ENCODE measurements at regions not wholly inside any gene's neighbourhood (a gene's known extent, or its start where the extent isn't known, plus 50 kb on each side); places are given as distances from the start of the nearest gene placed in this dataset.

DNA sequence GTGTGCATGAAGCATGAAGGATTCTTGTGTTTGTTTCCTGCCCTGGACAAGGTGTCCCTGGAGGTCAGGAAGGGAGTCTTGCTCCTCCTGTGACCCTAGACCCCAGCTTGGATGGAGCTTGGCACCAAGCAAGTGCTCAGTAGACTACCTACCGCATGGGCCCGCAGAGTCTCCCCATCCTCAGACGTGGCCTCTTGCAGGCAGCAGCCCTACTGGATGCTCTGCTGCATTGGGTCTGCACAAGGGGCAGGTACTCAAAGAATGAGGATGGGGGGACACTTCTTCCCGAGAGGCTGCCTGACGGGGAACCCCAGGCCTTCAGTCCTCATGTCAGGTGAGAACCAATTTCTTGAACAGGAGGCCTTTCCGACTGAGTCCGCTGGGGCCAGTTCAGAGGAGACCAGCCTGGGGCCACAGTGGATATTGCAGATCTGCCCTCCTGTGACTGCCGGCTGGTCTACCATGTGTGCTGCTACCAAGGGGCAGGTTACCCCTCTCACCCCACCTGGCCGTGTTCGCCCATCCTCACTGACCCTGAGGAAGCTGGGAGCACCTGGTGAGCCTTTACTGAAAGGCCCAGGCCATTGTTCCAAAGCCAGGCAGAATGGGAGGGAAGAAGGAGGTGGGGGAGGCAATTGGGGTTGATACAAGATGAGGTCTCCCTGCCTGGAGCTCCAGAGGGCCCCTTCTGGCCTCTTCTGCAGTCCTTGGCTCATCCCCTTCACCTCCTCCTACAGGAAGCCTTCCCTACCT lies 206.3 kb downstream of the RAB11FIP4 start:
- TF ChIP-seq CTCF (IDR thresholded peaks at IDR 0.05 in 4 of 5, conservative IDR thresholded peaks at IDR 0.05 in 1 of 5), result no peak
- TF ChIP-seq POLR2A (IDR thresholded peaks at IDR 0.05), result no peak

Data from gastrocnemius medialis (tissue), 4 donors.